ENCODE measurements at regions not wholly inside any gene's neighbourhood (a gene's known extent, or its start where the extent isn't known, plus 50 kb on each side); places are given as distances from the start of the nearest gene placed in this dataset.

GRCh38 chr12:97927977-97928376, 465.4 kb downstream of the RMST start:
- Histone ChIP-seq H3K9me2 (ENCODE audit: insufficient read depth, low read length) (no peaks in the 10 kb centered on the region), H3K79me2 (ENCODE audit: insufficient read depth, low read depth, low read length) (no peaks in the 10 kb centered on the region), H3K4me1 (ENCODE audit: insufficient read depth, low read length, poor library complexity, severe bottlenecking) (no peaks in the 10 kb centered on the region), H2AFZ (ENCODE audit: low read length) (no peak overlapping the region), H3K4me3 (ENCODE audit: low read depth, low read length, poor library complexity, severe bottlenecking) (no peak overlapping the region), H3K9me3 (ENCODE audit: low read length) (no peaks in the 10 kb centered on the region), H3K27ac (ENCODE audit: low read depth, low read length, poor library complexity, severe bottlenecking) (no peak overlapping the region), H3K36me3 (ENCODE audit: insufficient read depth, low read length) (no peaks in the 10 kb centered on the region), H3K4me2 (ENCODE audit: low read length) (no peak overlapping the region), H4K20me1 (ENCODE audit: insufficient read depth, low read length) (no peaks in the 10 kb centered on the region)
- ChIA-PET CTCF (ENCODE audit: unreplicated experiment) (no interaction called here), POLR2A (no interaction called here)
- DNase-seq (ENCODE audit: low spot score), result no peak
- BruUV-seq (replicated peaks), result no TSS peak
- TF ChIP-seq CTCF (conservative IDR thresholded peaks at IDR 0.05; ENCODE audit: low read length) (no peak), EZH2phosphoT487 (IDR thresholded peaks at IDR 0.05; ENCODE audit: borderline replicate concordance, low read depth, low read length) (no peak)
- intact Hi-C loops (cut with micrococcal nuclease; ENCODE audit: unreplicated experiment), result no loop called here

- no TSS peak for BruUV-seq (replicated peaks)
- DNase-seq (ENCODE audit: low spot score), result no peak
- Histone ChIP-seq H3K4me3 (ENCODE audit: low read depth, low read length, poor library complexity, severe bottlenecking) (no peak overlapping the region), H3K27ac (ENCODE audit: low read depth, low read length, poor library complexity, severe bottlenecking) (no peak overlapping the region), H4K20me1 (ENCODE audit: insufficient read depth, low read length) (no peaks in the 10 kb centered on the region), H3K9me2 (ENCODE audit: insufficient read depth, low read length) (no peaks in the 10 kb centered on the region), H3K36me3 (ENCODE audit: insufficient read depth, low read length) (no peaks in the 10 kb centered on the region), H3K79me2 (ENCODE audit: insufficient read depth, low read depth, low read length) (no peaks in the 10 kb centered on the region), H3K4me1 (ENCODE audit: insufficient read depth, low read length, poor library complexity, severe bottlenecking) (no peaks in the 10 kb centered on the region), H3K9me3 (ENCODE audit: low read length) (no peaks in the 10 kb centered on the region), H3K4me2 (ENCODE audit: low read length) (no peak overlapping the region), H2AFZ (ENCODE audit: low read length) (no peak overlapping the region)
- ChIA-PET CTCF (ENCODE audit: unreplicated experiment) (no interaction called here), POLR2A (no interaction called here)
- intact Hi-C loops (cut with micrococcal nuclease; ENCODE audit: unreplicated experiment), result no loop called here
- TF ChIP-seq EZH2phosphoT487 (IDR thresholded peaks at IDR 0.05; ENCODE audit: borderline replicate concordance, low read depth, low read length) (no peak), CTCF (conservative IDR thresholded peaks at IDR 0.05; ENCODE audit: low read length) (no peak)
Measured at GRCh38 chr12:97936165-97936564, 473.6 kb downstream of the RMST start.

- Histone ChIP-seq H2AFZ (ENCODE audit: low read length) (no peak overlapping the region), H3K27ac (ENCODE audit: low read depth, low read length, poor library complexity, severe bottlenecking) (no peak overlapping the region), H3K4me2 (ENCODE audit: low read length) (no peak overlapping the region), H4K20me1 (ENCODE audit: insufficient read depth, low read length) (no peaks in the 10 kb centered on the region), H3K36me3 (ENCODE audit: insufficient read depth, low read length) (no peaks in the 10 kb centered on the region), H3K79me2 (ENCODE audit: insufficient read depth, low read depth, low read length) (no peaks in the 10 kb centered on the region), H3K9me3 (ENCODE audit: low read length) (no peaks in the 10 kb centered on the region), H3K4me3 (ENCODE audit: low read depth, low read length, poor library complexity, severe bottlenecking) (no peak overlapping the region), H3K9me2 (ENCODE audit: insufficient read depth, low read length) (no peaks in the 10 kb centered on the region), H3K4me1 (ENCODE audit: insufficient read depth, low read length, poor library complexity, severe bottlenecking) (no peaks in the 10 kb centered on the region)
- TF ChIP-seq CTCF (conservative IDR thresholded peaks at IDR 0.05; ENCODE audit: low read length), result no peak
- no peak for TF ChIP-seq EZH2phosphoT487 (IDR thresholded peaks at IDR 0.05; ENCODE audit: borderline replicate concordance, low read depth, low read length)
- CTCF ChIA-PET (ENCODE audit: unreplicated experiment), result no interaction called here
- POLR2A ChIA-PET, result interaction anchor here (1.4 kb wide), 1 partner anchor 27 kb away, joined by 3 read pairs; no protein-coding TSS in a partner anchor
- intact Hi-C loops (cut with micrococcal nuclease; ENCODE audit: unreplicated experiment), result no loop called here
- no peak for DNase-seq (ENCODE audit: low spot score)
- no TSS peak for BruUV-seq (replicated peaks)
Measured at GRCh38 chr12:97938031-97938430, 475.4 kb downstream of the RMST start.
